8988T (cell line): ENCODE measurements at regions not wholly inside any gene's neighbourhood (a gene's known extent, or its start where the extent isn't known, plus 50 kb on each side); places are given as distances from the start of the nearest gene placed in this dataset.

Experiments
- DNase-seq: peaks from one replicate; pipeline ENCODE4 v3.0.0; 2011

GRCh38 chr5:159713254-159713653 is 203.0 kb upstream of the ADRA1B start:
- DNase-seq: no peak

DNA sequence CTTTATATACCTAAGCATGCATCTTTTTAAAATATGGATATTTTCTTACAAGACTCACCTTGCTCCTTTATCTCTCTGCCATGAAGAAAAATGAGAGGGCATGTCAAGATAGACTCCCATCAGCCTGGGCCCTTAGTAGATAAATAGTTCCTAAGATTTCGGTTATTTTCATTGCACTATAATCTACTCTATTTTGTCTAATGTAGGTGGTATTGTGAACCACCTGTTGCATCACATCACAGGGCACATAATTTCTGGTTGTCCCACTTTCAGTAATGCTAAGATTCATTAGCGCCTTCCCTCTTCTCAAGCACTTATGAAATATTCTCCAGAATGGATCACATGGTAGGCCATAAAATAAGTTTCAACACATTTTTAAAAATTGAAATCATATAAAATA is 202.5 kb upstream of the ADRA1B start:
- no peak for DNase-seq

- DNase-seq: no peak
Measured at GRCh38 chr5:159725475-159725874, 190.8 kb upstream of the ADRA1B start.

- DNase-seq: no peak
Measured at GRCh38 chr5:159727167-159727566, 189.1 kb upstream of the ADRA1B start.

GRCh38 chr5:159730285-159730684 is 186.0 kb upstream of the ADRA1B start:
- no peak for DNase-seq

- DNase-seq: no peak
Measured at GRCh38 chr5:159732220-159732619, 184.1 kb upstream of the ADRA1B start.

DNA sequence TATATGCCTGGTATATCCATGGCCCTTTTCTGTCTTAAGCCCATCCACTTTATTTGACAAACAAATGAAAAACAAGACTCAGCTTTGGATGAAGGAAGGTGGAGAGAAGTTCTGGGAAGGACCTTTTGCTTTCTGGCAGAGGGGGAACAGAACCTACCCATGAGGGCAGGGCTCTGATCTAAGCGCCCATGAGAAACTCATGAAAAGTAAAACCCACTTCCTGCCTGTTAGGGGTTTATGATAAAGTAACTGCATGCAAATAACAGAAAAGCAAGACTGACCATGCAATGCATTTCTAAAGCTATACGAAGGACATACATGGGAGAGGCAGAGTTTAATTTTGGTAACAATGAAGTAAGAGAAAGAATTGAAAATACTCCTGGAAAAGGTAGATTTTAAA is 181.9 kb upstream of the ADRA1B start:
- no peak for DNase-seq

GRCh38 chr5:159735036-159735435 is 181.2 kb upstream of the ADRA1B start:
- DNase-seq: no peak

DNA sequence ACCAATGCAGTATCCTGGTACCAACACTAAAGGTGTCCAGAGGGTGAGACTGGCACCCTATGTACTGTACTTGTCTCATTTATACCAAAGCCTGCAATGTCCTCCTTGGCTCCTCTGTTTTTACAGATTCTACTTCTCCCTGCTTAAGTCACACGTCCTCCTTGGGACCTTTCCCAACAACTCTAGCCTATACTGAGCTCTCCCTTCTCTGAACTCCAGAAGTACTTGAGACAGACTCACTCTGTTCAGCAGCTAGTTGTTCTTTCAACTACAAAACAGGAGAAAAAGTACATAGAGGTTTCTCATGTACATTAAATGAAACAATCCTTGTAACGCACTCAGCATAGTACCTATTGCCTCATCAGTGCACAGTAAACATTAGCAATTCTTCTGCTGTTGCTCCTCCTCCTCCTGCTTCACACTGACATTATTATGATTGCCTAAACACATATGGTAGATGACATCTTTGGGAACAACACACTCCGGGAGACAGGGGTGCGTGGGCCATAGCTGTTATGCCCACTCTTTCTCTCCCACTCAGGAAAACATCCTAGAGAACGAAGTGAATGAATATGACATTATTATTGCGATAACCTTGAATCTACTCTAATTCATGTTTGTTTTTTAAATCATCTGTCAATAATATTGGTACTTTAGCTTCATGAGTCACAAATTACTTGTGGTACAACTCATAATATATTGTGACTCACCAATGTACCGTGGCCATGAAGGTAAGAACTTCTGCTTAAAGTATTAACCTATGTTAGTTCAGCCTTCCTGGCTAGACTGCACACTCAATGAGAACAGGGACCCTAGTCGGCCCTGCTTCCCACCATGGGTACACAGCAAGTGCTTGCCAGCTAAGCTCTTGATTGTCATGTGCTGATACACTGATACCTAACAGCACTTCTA is 180.3 kb upstream of the ADRA1B start:
- DNase-seq: no peak

- DNase-seq: no peak
Measured at GRCh38 chr5:159736844-159737243, 179.4 kb upstream of the ADRA1B start.

DNA sequence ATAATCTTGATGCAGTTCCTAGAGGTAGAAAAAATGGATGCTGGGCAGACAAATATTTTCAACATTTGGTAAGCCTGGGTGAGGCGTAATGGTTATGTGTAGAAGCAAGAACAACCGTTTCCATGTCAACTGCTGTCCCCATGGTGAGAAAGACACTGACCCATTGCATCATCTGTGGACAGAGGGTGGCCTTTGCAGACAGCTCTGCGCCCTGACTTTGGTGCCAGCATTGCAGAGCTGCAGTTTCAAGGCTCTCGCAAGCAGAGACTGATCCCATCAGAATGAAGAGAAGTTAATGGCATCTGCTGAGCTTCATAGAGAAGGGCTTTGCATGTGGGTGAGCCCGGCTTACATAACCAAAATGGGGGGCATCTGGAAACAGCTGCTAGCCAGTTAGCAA is 179.0 kb upstream of the ADRA1B start:
- no peak for DNase-seq

GRCh38 chr5:159741829-159742322 is 174.4 kb upstream of the ADRA1B start:
- DNase-seq: no peak

GRCh38 chr5:159743234-159743633 is 173.0 kb upstream of the ADRA1B start:
- DNase-seq: no peak

DNA sequence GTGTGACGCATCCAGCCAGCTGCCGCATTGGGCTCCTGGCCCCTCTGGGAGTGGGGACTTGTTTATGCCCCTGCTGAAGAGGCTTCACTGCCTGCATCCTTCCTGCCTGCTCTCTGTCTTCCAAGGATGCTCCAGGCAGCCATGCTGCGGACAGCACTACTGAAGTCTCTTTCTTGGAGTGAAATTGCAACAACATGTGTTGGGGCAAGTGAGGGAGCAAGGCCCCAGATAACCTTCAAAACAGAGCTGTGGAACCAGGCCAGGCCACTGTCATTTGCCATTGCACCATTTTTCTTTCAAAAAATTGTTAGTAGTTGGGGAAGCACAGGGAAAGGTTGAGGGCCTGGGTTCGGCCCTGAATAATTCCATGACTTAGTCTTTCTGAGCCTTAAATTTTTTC is 169.6 kb upstream of the ADRA1B start:
- no peak for DNase-seq

DNA sequence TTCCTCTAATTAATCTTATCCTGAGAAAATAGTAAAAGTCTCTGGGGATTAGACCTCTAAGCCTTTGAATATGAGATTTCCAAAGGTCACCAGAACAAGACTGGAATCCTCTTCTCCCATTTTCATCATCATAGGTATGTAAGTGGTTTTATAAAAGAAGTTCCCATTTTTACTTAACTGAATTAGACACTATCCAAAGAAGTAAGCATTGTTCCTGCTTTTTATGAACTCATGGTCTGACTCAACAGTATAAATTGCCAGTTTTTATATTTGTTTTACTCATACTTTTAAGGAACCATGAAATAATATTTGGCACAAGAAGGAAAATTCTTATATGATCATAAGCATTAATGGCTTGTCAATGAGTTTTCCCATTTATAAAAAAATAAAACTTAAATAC is 167.1 kb upstream of the ADRA1B start:
- no peak for DNase-seq

GRCh38 chr5:159750226-159750625 is 166.1 kb upstream of the ADRA1B start:
- DNase-seq: no peak

DNA sequence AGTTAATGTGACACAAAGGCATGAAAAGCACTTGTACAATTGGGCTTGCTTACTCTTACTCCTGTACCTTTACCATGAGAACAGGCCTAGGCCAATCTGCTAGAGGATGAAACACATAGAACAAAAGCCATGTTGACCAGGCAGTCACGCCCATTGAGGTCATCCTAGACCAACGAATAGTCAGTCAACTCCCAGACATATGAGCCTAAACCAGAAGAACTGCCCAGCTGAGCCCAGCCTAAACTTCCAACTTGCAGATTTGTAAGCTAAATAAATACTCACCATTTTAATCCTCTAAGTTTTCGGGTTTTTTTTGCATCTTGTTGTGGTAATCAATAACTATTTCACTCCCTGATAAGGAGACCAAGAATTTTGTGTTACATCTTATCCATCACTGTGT is 164.8 kb upstream of the ADRA1B start:
- no peak for DNase-seq

DNA sequence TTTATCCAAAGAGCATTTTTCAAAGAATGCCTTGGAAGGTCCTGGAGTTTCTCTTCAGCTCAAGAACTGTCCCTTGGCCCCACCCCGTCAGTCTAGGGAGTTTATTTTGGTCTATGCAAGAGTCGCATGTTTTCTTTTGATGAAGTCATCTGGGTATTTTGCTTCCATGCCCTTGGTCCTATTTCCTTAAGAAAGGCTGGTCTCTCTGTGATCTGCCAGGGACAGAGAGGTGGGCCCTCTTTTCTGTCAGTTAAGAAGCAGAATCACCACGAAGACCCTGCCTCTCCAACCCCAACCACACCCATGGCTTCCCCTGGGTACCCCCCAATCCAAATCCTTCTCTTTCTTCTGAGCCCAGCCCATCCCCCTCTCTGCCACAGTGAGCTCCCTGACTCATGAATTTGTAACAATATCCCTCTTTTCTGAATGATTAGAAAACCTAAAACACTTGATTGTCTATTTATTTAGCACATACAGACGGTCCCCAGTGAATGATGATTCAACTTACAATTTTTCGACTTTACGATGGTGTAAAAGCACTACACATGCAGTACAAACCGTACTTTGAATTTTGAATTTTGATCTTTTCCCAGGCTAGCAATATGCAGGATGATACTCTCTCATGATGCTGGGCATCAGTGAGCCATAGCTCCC is 163.5 kb upstream of the ADRA1B start:
- DNase-seq: no peak

DNA sequence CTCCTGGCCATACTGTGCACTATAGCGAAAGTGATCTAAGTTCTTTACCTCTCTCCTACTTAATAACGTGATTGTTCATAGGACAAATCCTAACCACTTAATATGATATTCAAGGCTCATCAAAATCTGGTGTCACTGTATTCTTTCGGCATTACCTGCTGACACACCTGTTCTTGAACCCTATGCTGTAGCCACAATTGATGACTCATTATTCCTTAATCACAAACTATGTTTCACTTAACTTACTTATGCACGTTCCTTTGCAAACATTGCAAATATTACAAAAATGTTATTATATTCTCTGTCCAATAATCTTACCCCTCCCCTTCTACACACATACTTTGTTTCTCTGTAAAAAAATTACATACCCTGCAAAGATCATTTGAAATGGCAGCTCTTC is 158.1 kb upstream of the ADRA1B start:
- no peak for DNase-seq

DNA sequence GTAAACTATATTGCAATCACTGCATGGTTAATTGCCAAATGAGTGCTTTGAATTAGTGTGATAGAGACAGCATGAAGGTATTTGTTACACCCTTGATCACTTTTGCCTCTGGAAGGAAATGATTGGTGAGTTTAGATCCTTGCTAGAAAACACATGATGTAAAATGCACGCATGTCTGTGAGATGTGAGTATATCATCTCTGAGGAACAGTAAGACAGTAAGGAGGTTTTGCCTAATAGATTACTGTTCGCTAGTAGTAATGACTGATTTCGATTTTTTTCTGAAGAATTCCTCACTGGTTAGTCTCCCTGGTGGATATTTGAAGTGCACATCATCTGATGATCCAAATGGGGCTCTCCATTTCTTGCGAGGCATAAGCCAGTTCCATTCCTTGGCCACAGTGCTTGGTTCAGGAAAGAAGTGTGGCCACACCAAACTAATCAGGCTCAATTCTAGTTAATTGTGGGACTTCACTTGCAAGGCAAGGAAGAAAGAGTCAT is 156.4 kb upstream of the ADRA1B start:
- DNase-seq: no peak

- no peak for DNase-seq
Measured at GRCh38 chr5:159762921-159763320, 153.4 kb upstream of the ADRA1B start.

DNA sequence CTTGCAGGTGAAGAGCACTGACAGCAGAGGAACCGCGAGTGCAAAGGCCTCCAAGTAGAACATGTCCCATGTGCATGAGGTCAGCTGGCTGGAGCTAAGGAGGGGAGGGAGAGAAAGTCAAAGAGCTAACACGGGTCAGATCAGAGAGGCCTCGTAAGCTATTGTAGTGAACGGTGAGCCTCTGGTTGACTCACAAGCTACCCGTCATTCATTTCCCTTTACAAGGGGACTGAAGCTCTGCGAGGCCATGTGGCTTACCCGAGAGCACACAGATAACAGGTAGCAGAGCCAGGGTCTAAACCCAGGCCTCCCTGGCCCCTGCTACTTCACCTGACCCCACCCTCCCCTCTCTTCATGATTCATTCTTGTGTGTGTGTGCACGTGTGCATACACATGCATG is 152.7 kb upstream of the ADRA1B start:
- no peak for DNase-seq

GRCh38 chr5:159764283-159765134 is 151.8 kb upstream of the ADRA1B start:
- no peak for DNase-seq
